ENCODE measurements at regions not wholly inside any gene's neighbourhood (a gene's known extent, or its start where the extent isn't known, plus 50 kb on each side); places are given as distances from the start of the nearest gene placed in this dataset.

GRCh38 chr2:204277226-204277625 lies 268.0 kb upstream of the PARD3B start:
- ATAC-seq (no peak), DNase-seq (ENCODE audit: low spot score) (no peak)
- intact Hi-C loops (cut with DNase I), result no loop called here

- no peak for ATAC-seq
- DNase-seq (ENCODE audit: low spot score), result no peak
- intact Hi-C loops (cut with DNase I), result no loop called here
These were observed 266.8 kb upstream of the PARD3B start for GRCh38 chr2:204278454-204278853.

GRCh38 chr2:204279819-204280218 lies 265.5 kb upstream of the PARD3B start:
- DNase-seq (ENCODE audit: low spot score) (no peak), ATAC-seq (no peak)
- intact Hi-C loops (cut with DNase I), result no loop called here

- intact Hi-C loops (cut with DNase I), result no loop called here
- ATAC-seq, result no peak
- DNase-seq (ENCODE audit: low spot score), result no peak
These were observed 265.0 kb upstream of the PARD3B start for GRCh38 chr2:204280262-204280668.

GRCh38 chr2:204282081-204282480 lies 263.2 kb upstream of the PARD3B start:
- intact Hi-C loops (cut with DNase I), result no loop called here
- ATAC-seq (peak; percentile 22), DNase-seq (ENCODE audit: low spot score) (no peak)

GRCh38 chr2:204282525-204282924 lies 262.8 kb upstream of the PARD3B start:
- intact Hi-C loops (cut with DNase I), result no loop called here
- peak; percentile 68 for ATAC-seq
- no peak for DNase-seq (ENCODE audit: low spot score)

- no peak for ATAC-seq
- no peak for DNase-seq (ENCODE audit: low spot score)
- intact Hi-C loops (cut with DNase I), result no loop called here
These were observed 256.2 kb upstream of the PARD3B start for GRCh38 chr2:204289066-204289465.

GRCh38 chr2:204292439-204292838 lies 252.8 kb upstream of the PARD3B start:
- intact Hi-C loops (cut with DNase I), result no loop called here
- DNase-seq (ENCODE audit: low spot score) (no peak), ATAC-seq (no peak)

- ATAC-seq (no peak), DNase-seq (ENCODE audit: low spot score) (no peak)
- intact Hi-C loops (cut with DNase I), result no loop called here
These were observed 251.2 kb upstream of the PARD3B start for GRCh38 chr2:204293884-204294747.

GRCh38 chr2:204298404-204298803 lies 246.9 kb upstream of the PARD3B start:
- ATAC-seq, result no peak
- intact Hi-C loops (cut with DNase I), result no loop called here
- DNase-seq (ENCODE audit: low spot score), result no peak

- no peak for ATAC-seq
- DNase-seq (ENCODE audit: low spot score), result no peak
These were observed 245.5 kb upstream of the PARD3B start for GRCh38 chr2:204299766-204300165.

GRCh38 chr2:204306667-204307066 lies 238.6 kb upstream of the PARD3B start:
- intact Hi-C loops (cut with DNase I), result no loop called here
- no peak for ATAC-seq
- DNase-seq (ENCODE audit: low spot score), result no peak

More at GRCh38 chr2:204299766-204300165, 245.5 kb upstream of the PARD3B start:
- intact Hi-C loops (cut with DNase I), result no loop called here

- intact Hi-C loops (cut with DNase I), result no loop called here
These were observed 233.2 kb upstream of the PARD3B start for GRCh38 chr2:204312105-204312504.

GRCh38 chr2:204313256-204313655 lies 232.0 kb upstream of the PARD3B start:
- ATAC-seq (no peak), DNase-seq (ENCODE audit: low spot score) (no peak)
- intact Hi-C loops (cut with DNase I), result no loop called here

More at GRCh38 chr2:204312105-204312504, 233.2 kb upstream of the PARD3B start:
- no peak for ATAC-seq
- no peak for DNase-seq (ENCODE audit: low spot score)

- ATAC-seq (peak; percentile 52), DNase-seq (ENCODE audit: low spot score) (no peak)
- intact Hi-C loops (cut with DNase I), result no loop called here
These were observed 230.0 kb upstream of the PARD3B start for GRCh38 chr2:204315236-204315662.

GRCh38 chr2:204317640-204318039 lies 227.6 kb upstream of the PARD3B start:
- ATAC-seq (no peak), DNase-seq (ENCODE audit: low spot score) (no peak)
- intact Hi-C loops (cut with DNase I), result no loop called here

GRCh38 chr2:204321027-204321800 lies 224.1 kb upstream of the PARD3B start:
- ATAC-seq, result no peak
- intact Hi-C loops (cut with DNase I), result loop anchor here (10.0 kb wide), 1 partner anchor 374 kb away; no protein-coding TSS in a partner anchor

GRCh38 chr2:204321910-204322751 lies 223.1 kb upstream of the PARD3B start:
- DNase-seq (ENCODE audit: low spot score) (no peak), ATAC-seq (peak; percentile 38)
- intact Hi-C loops (cut with DNase I), result loop anchor here (10.0 kb wide), 1 partner anchor 373 kb away; no protein-coding TSS in a partner anchor

More at GRCh38 chr2:204321027-204321800, 224.1 kb upstream of the PARD3B start:
- no peak for DNase-seq (ENCODE audit: low spot score)

- intact Hi-C loops (cut with DNase I), result loop anchor here (10.0 kb wide), 1 partner anchor 369 kb away; no protein-coding TSS in a partner anchor
- ATAC-seq (peak; percentile 82), DNase-seq (ENCODE audit: low spot score) (peak; percentile 68)
These were observed 219.8 kb upstream of the PARD3B start for GRCh38 chr2:204325468-204325867.
